MM.1S (cell line): ENCODE measurements at regions not wholly inside any gene's neighbourhood (a gene's known extent, or its start where the extent isn't known, plus 50 kb on each side); places are given as distances from the start of the nearest gene placed in this dataset.

Experiments used
- DNase-seq: peaks from one replicate; pipeline ENCODE4 v3.0.0-alpha.2; 2015
- H2AFZ ChIP-seq: fragments of 300-600 bp; sonication (generic); 2 replicates; pipeline ENCODE4 v1.6.0; 2016; ENCODE audit warnings: antibody characterized with exemption, low read length
- H3F3A ChIP-seq: fragments of 300-600 bp; sonication (generic); 2 replicates; pipeline ENCODE4 v1.6.1; 2016; ENCODE audit warnings: mild to moderate bottlenecking, antibody characterized with exemption, low read length, moderate library complexity, mixed read lengths; ENCODE audit not compliant: insufficient read depth
- H3K27ac ChIP-seq: fragments of 300-600 bp; sonication (generic); 2 replicates; pipeline ENCODE4 v1.5.1; 2016; ENCODE audit warnings: mild to moderate bottlenecking, low read length
- H3K27me3 ChIP-seq: fragments of 300-600 bp; sonication (generic); replicated peaks from 2 replicates; pipeline ENCODE4 v1.6.0; 2016; ENCODE audit warnings: low read length; ENCODE audit not compliant: insufficient read depth
- H3K36me3 ChIP-seq: fragments of 300-600 bp; sonication (generic); replicated peaks from 2 replicates; pipeline ENCODE4 v1.6.1; 2016; ENCODE audit warnings: mild to moderate bottlenecking, low read length, mixed read lengths; ENCODE audit not compliant: insufficient read depth
- H3K4me1 ChIP-seq: fragments of 300-600 bp; sonication (generic); 2 replicates; pipeline ENCODE4 v1.6.1; 2016; ENCODE audit warnings: low read length, mixed read lengths
- H3K4me2 ChIP-seq: fragments of 300-600 bp; sonication (generic); 2 replicates; pipeline ENCODE4 v1.6.0; 2016; ENCODE audit warnings: low read depth, low read length
- H3K4me3 ChIP-seq: fragments of 300-600 bp; sonication (generic); 2 replicates; pipeline ENCODE4 v1.5.1; 2016; ENCODE audit warnings: low read length, mixed read lengths
- H3K79me2 ChIP-seq: fragments of 300-600 bp; sonication (generic); 2 replicates; pipeline ENCODE4 v1.6.1; 2016; ENCODE audit warnings: mixed run types, low read length, mixed read lengths
- H3K9ac ChIP-seq: fragments of 300-600 bp; sonication (generic); 2 replicates; pipeline ENCODE4 v1.6.1; 2016; ENCODE audit warnings: low read length, mixed read lengths
- H3K9me2 ChIP-seq: fragments of 300-600 bp; sonication (generic); replicated peaks from 2 replicates; pipeline ENCODE4 v1.6.1; 2016; ENCODE audit warnings: mild to moderate bottlenecking, low read length, mixed read lengths; ENCODE audit not compliant: insufficient read depth
- H3K9me3 ChIP-seq: fragments of 300-600 bp; sonication (generic); replicated peaks from 2 replicates; pipeline ENCODE4 v1.6.1; 2016; ENCODE audit warnings: mild to moderate bottlenecking, low read length, mixed read lengths; ENCODE audit not compliant: insufficient read depth
- H4K20me1 ChIP-seq: fragments of 300-600 bp; sonication (generic); 2 replicates; pipeline ENCODE4 v1.6.1; 2016; ENCODE audit warnings: mild to moderate bottlenecking, low read length, moderate library complexity, mixed read lengths; ENCODE audit not compliant: insufficient read depth
- EZH2 ChIP-seq: fragments of 300-600 bp; sonication (generic); optimal IDR thresholded peaks from 2 replicates; pipeline ENCODE3; 2017; ENCODE audit warnings: low read depth, mild to moderate bottlenecking, antibody characterized with exemption, low read length, mixed read lengths
- EZH2phosphoT487 ChIP-seq: fragments of 300-600 bp; sonication (generic); IDR thresholded peaks from 2 replicates; pipeline ENCODE4 v1.6.1; 2018; ENCODE audit warnings: antibody characterized with exemption, low read length
- TF ChIP-seq, protein P1 (sequence below): fragments of 300-600 bp; sonication (generic); IDR thresholded peaks from 2 replicates; pipeline ENCODE4 v1.5.1; 2016; ENCODE audit warnings: antibody characterized with exemption, low read length, mixed read lengths

DNA sequence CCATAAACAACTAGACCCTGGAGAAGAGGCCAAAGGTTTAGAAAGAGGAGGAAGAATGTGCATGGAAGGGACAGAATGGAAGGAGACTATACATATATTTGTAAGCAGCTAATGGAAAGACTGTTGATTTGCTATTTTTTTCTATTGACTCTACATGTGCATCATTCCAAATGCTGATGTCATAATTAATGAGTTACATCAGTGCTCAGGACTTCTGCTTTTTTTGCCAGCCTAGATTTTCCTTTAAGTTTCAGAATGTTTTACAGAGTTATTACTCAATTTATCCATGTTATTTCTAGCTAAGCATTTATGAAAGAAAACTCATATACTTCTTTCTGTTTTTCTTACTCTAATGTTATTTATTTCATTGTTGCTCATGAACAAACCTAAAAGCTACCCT is 62.6 kb upstream of the VGLL3 start:
- Histone ChIP-seq H3K4me2 (no peak overlapping the region), H4K20me1 (no peaks in the 10 kb centered on the region), H3K79me2 (no peaks in the 10 kb centered on the region), H3K9me3 (no peaks in the 10 kb centered on the region), H3F3A (no peaks in the 10 kb centered on the region), H3K36me3 (no peaks in the 10 kb centered on the region), H3K4me1 (no peaks in the 10 kb centered on the region), H3K27me3 (no peaks in the 10 kb centered on the region), H3K9ac (no peak overlapping the region), H3K27ac (no peak overlapping the region), H3K4me3 (no peak overlapping the region), H3K9me2 (no peaks in the 10 kb centered on the region), H2AFZ (no peak overlapping the region)
- no peak for DNase-seq
- no peak for TF ChIP-seq EZH2phosphoT487
- TF ChIP-seq, protein P1, sequence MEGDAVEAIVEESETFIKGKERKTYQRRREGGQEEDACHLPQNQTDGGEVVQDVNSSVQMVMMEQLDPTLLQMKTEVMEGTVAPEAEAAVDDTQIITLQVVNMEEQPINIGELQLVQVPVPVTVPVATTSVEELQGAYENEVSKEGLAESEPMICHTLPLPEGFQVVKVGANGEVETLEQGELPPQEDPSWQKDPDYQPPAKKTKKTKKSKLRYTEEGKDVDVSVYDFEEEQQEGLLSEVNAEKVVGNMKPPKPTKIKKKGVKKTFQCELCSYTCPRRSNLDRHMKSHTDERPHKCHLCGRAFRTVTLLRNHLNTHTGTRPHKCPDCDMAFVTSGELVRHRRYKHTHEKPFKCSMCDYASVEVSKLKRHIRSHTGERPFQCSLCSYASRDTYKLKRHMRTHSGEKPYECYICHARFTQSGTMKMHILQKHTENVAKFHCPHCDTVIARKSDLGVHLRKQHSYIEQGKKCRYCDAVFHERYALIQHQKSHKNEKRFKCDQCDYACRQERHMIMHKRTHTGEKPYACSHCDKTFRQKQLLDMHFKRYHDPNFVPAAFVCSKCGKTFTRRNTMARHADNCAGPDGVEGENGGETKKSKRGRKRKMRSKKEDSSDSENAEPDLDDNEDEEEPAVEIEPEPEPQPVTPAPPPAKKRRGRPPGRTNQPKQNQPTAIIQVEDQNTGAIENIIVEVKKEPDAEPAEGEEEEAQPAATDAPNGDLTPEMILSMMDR: no peak
- TF ChIP-seq EZH2: no peak

DNA sequence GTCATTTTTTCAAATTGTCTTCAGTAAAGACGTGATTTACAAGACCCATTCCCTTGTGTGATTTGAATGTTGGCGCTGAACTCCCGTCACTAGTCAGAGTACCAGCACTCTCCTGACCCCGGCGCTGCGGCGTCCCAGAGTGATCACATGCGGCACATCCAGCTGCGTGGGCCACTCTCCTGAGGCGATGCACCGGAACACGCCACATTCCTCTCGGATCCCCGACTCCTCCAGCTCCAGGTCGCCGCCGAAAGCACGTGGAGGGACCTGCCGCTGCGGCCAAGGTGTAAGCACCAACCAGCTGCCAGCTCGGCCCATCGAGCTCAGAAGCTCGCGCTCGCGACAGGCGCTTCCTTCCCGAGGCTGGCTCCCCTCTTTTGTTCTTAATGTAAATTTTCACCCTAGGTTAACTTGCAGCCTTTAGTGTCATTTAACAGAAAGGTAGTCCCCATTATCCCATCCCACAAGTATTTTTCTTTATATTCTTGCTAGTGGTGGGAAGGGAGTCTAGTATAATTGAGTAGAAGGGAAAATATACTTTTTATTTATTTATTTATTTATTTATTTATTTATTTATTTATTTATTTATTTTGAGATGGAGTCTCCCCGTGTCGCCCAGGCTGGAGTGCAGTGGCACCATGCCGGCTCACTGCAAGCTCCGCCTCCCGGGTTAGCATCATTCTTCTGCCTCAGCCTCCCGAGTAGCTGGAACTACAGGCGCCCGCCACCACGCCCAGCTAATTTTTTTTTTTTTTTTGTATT is 61.7 kb upstream of the VGLL3 start:
- Histone ChIP-seq H3K79me2 (no peaks in the 10 kb centered on the region), H3K9ac (no peak overlapping the region), H3F3A (no peaks in the 10 kb centered on the region), H3K4me2 (no peak overlapping the region), H3K4me1 (no peaks in the 10 kb centered on the region), H2AFZ (no peak overlapping the region), H3K9me3 (no peaks in the 10 kb centered on the region), H3K9me2 (no peaks in the 10 kb centered on the region), H3K27ac (no peak overlapping the region), H4K20me1 (no peaks in the 10 kb centered on the region), H3K4me3 (no peak overlapping the region), H3K36me3 (no peaks in the 10 kb centered on the region), H3K27me3 (no peaks in the 10 kb centered on the region)
- TF ChIP-seq, protein P1: no peak
- TF ChIP-seq EZH2 (no peak), EZH2phosphoT487 (no peak)
- DNase-seq: no peak

- no peak overlapping the region for H3K27ac ChIP-seq
- no peaks in the 10 kb centered on the region for H3K9me2 ChIP-seq
- H2AFZ ChIP-seq: no peak overlapping the region
- H3K9ac ChIP-seq: no peak overlapping the region
- no peaks in the 10 kb centered on the region for H3K4me1 ChIP-seq
- no peaks in the 10 kb centered on the region for H3K79me2 ChIP-seq
- no peaks in the 10 kb centered on the region for H4K20me1 ChIP-seq
- no peak overlapping the region for H3K4me3 ChIP-seq
- no peaks in the 10 kb centered on the region for H3K36me3 ChIP-seq
- no peaks in the 10 kb centered on the region for H3F3A ChIP-seq
- TF ChIP-seq EZH2: no peak
- TF ChIP-seq, protein P1: no peak
- no peak for TF ChIP-seq EZH2phosphoT487
- no peak for DNase-seq
- H3K9me3 ChIP-seq: no peaks in the 10 kb centered on the region
- H3K27me3 ChIP-seq: no peaks in the 10 kb centered on the region
- no peak overlapping the region for H3K4me2 ChIP-seq
These were observed 56.9 kb upstream of the VGLL3 start for GRCh38 chr3:87047852-87048251.
